ENCODE measurements at regions not wholly inside any gene's neighbourhood (a gene's known extent, or its start where the extent isn't known, plus 50 kb on each side); places are given as distances from the start of the nearest gene placed in this dataset.
A peak's percentile ranks its signal among the peaks of the same experiment; 100 is the strongest.

- peak overlapping the region; percentile 91 for H3K23ac ChIP-seq (ENCODE audit: low read depth, low read length)
- H3K4me2 ChIP-seq (ENCODE audit: low read depth, low read length) = peak overlapping the region; percentile 47
- in situ Hi-C loops (cut with MboI; ENCODE audit: low sequenced_read_pairs) (no loop called here), intact Hi-C loops (cut with micrococcal nuclease) (loop anchor here (2.0 to 5.0 kb wide), 2 partner anchors 18 to 47 kb away; no protein-coding TSS in a partner anchor), dilution Hi-C loops (cut with HindIII; ENCODE audit: low sequenced_read_pairs, unreplicated experiment) (no loop called here)
- H2AK9ac ChIP-seq (replicated peaks; ENCODE audit: low read depth, low read length, poor library complexity) = peak overlapping the region; percentile 92
- peaks cover 17% of the 10 kb centered on the region for H3K36me3 ChIP-seq (ENCODE audit: control insufficient read depth, insufficient read depth, low read length)
- peak overlapping the region; percentile 94 for H4K91ac ChIP-seq (ENCODE audit: insufficient read depth, low read depth, low read length)
- peak overlapping the region; percentile 91 for H3K14ac ChIP-seq (replicated peaks; ENCODE audit: low read depth, low read length)
- POLR2A ChIA-PET (ENCODE audit: unreplicated experiment) = interaction anchor here (1.3 kb wide), 1 partner anchor 28 kb away, joined by 3 read pairs; no protein-coding TSS in a partner anchor
- H3K4ac ChIP-seq (ENCODE audit: low read depth, low read length) = peak overlapping the region; percentile 95
- no peaks in the 10 kb centered on the region for H3K27me3 ChIP-seq (ENCODE audit: control insufficient read depth, insufficient read depth, low read length)
- CTCF ChIA-PET = interaction anchor here (0.6 to 1.3 kb wide), 7 partner anchors 12 to 73 kb away, joined by 3 to 5 read pairs (median 3); no protein-coding TSS in a partner anchor
- H4K20me1 ChIP-seq (ENCODE audit: insufficient read depth, low read length) = peaks cover 71% of the 10 kb centered on the region
- peak overlapping the region; percentile 48 for H4K5ac ChIP-seq (ENCODE audit: low read depth, low read length)
- H3K4me1 ChIP-seq (ENCODE audit: control insufficient read depth, insufficient read depth, low read length) = peaks cover 43% of the 10 kb centered on the region
- H2BK15ac ChIP-seq (ENCODE audit: low read depth, low read length) = peak overlapping the region; percentile 82; the same call in 2 of the 3 replicates
- H3K4me3 ChIP-seq (ENCODE audit: insufficient read depth, low read depth, low read length) = no peak overlapping the region
- peaks cover 9% of the 10 kb centered on the region for H3K9me1 ChIP-seq (ENCODE audit: insufficient read depth, low read length)
- H3K56ac ChIP-seq (ENCODE audit: extremely low read depth, insufficient read depth, low read length) = peak overlapping the region; percentile 29; the same call in 1 of the 2 replicates
- no peak for ATAC-seq (ENCODE audit: low read depth)
- H2BK20ac ChIP-seq (ENCODE audit: low read depth, low read length) = peak overlapping the region; percentile 88
- H3K9ac ChIP-seq (ENCODE audit: low read depth, low read length) = peak overlapping the region; percentile 40
- no peak for TF ChIP-seq RCOR1 (IDR thresholded peaks at IDR 0.05; ENCODE audit: insufficient replicate concordance, low read length)
- TF ChIP-seq, protein P1, sequence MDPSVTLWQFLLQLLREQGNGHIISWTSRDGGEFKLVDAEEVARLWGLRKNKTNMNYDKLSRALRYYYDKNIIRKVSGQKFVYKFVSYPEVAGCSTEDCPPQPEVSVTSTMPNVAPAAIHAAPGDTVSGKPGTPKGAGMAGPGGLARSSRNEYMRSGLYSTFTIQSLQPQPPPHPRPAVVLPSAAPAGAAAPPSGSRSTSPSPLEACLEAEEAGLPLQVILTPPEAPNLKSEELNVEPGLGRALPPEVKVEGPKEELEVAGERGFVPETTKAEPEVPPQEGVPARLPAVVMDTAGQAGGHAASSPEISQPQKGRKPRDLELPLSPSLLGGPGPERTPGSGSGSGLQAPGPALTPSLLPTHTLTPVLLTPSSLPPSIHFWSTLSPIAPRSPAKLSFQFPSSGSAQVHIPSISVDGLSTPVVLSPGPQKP (IDR thresholded peaks at IDR 0.05; ENCODE audit: borderline replicate concordance, low read depth, low read length) = no peak
- no peak for TF ChIP-seq RFX5 (IDR thresholded peaks at IDR 0.05; ENCODE audit: low read depth, low read length)
- no peak for TF ChIP-seq CEBPB (IDR thresholded peaks at IDR 0.05; ENCODE audit: low read depth, low read length)
- TF ChIP-seq, protein P2, sequence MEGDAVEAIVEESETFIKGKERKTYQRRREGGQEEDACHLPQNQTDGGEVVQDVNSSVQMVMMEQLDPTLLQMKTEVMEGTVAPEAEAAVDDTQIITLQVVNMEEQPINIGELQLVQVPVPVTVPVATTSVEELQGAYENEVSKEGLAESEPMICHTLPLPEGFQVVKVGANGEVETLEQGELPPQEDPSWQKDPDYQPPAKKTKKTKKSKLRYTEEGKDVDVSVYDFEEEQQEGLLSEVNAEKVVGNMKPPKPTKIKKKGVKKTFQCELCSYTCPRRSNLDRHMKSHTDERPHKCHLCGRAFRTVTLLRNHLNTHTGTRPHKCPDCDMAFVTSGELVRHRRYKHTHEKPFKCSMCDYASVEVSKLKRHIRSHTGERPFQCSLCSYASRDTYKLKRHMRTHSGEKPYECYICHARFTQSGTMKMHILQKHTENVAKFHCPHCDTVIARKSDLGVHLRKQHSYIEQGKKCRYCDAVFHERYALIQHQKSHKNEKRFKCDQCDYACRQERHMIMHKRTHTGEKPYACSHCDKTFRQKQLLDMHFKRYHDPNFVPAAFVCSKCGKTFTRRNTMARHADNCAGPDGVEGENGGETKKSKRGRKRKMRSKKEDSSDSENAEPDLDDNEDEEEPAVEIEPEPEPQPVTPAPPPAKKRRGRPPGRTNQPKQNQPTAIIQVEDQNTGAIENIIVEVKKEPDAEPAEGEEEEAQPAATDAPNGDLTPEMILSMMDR (conservative IDR thresholded peaks at IDR 0.05; ENCODE audit: low read depth, low read length) = no peak
- TF ChIP-seq POLR2A (IDR thresholded peaks at IDR 0.05; ENCODE audit: low read depth, low read length) = no peak
- TF ChIP-seq RAD21 (IDR thresholded peaks at IDR 0.05; ENCODE audit: low read length) = no peak
- TF ChIP-seq CHD1 (IDR thresholded peaks at IDR 0.05; ENCODE audit: low read depth, low read length) = no peak
- DNase-seq = peak; percentile 54
- peak overlapping the region; percentile 94 for H2AK5ac ChIP-seq (ENCODE audit: low read depth, low read length)
- BruUV-seq (replicated peaks) = no TSS peak
- H2BK120ac ChIP-seq (ENCODE audit: low read depth, low read length) = peak overlapping the region; percentile 96
- peak overlapping the region; percentile 64 for H3K18ac ChIP-seq (ENCODE audit: low read depth, low read length)
- no peaks in the 10 kb centered on the region for H3K9me3 ChIP-seq (ENCODE audit: control insufficient read depth, insufficient read depth, low read length)
- peak overlapping the region; percentile 63 for H3K27ac ChIP-seq (ENCODE audit: insufficient read depth, low read length)
- peak overlapping the region; percentile 73 to 85 for H4K8ac ChIP-seq (ENCODE audit: low read depth in 2 of 2, low read length in 2 of 2)
- peak overlapping the region; percentile 88 for H2BK5ac ChIP-seq (ENCODE audit: low read depth, low read length, poor library complexity, severe bottlenecking)
- peaks cover 12 to 96% of the 10 kb centered on the region in 2 experiments for H3K79me1 ChIP-seq (ENCODE audit: low read depth in 1 of 2, low read length in 2 of 2)
- peak overlapping the region; percentile 41 for H2AFZ ChIP-seq (replicated peaks; ENCODE audit: low read length, poor library complexity)
- WGBS, 2 experiments (ENCODE audit: extremely low coverage in 2 of 2, insufficient read length in 1 of 2) = 45% methylated on average over 14 of the region's 26 CpGs; no CpG with 5 or more reads in 1 of the 2 experiments
Observed at GRCh38 chr16:85174871-85175723, 62.8 kb upstream of the CIBAR2 start.

All from IMR-90 (cell line).